TTC549 (cell line): ENCODE measurements at regions not wholly inside any gene's neighbourhood (a gene's known extent, or its start where the extent isn't known, plus 50 kb on each side); places are given as distances from the start of the nearest gene placed in this dataset.

Source experiments
- FAIRE-seq: peaks from 2 replicates; lab custom pipeline; 2012; peaks lifted over from hg19 to GRCh38; lab: Jason Lieb, UNC

DNA sequence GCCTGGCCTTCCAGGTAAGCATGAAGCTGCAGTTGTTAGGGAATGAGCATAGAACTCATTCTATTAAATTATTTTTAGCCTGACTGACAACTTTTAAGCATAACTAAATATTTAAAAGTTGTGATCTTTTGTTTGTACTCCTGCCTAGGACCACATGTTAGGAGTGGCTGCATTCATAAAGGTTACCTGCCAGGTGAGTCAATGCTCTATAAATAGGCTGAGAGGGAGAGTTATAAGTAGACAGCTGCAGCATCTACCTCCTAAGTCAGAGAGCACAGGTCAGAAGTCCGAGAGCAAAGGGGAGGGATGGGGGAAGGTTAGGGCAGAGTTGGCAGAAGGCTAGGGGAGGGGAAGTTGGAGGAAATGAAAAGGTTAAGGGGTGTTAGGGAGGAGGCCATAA is 292.4 kb upstream of the TLE4 start:
- no peak for FAIRE-seq

DNA sequence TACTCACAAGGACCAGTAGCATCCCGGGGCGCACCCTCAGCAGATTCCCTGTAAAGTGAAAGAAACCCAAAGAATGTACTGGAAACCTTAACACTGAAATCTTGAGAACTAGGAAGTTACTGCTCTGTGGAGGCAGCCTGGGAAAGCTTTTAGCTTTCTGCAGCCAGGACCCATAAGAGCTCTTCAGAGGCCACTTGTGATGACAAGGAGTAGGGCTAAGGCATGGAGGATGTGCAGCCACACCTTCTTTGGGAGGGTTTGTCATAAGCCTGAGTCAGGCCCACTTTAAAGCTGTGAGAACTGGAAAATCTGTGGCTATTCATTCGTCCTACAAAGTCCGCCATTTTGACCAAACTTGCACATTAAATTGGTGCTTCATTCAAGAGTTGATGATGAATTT is 291.1 kb upstream of the TLE4 start:
- no peak for FAIRE-seq

GRCh38 chr9:79284081-79284480 is 287.7 kb upstream of the TLE4 start:
- FAIRE-seq = no peak

DNA sequence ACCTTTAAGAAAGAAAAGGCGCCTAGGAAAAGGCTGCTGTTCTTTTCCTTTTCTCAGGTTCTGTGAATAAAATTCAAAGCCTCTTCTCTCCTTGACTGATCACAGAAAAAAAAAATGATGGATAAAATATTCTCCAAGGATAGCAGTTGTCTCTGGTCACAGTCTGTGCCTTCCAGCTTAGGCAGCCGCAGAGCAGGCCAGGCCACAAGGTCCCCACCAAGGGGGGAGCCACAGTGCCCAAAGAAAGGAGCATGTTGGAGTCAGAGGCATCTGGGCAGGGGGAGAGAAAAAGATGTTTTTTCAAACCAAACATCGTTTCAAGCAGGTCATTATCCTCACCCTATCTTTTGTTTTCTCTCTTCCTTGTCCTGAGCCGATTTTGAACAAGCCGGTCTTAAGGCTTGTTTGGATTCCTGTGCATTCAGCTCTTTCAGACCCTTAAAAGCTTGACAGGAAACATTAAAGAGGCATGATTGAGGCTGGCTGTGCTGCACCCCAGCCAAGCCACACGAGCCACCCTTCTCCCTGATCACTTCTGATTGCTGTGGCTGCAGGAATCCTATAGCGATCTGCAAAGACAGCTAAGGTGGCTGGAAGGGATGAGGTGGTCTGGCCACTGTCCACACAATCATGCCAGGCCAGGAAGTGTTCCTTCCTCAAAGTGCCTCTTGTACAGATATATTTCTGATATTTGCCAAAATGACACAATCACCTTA is 284.6 kb upstream of the TLE4 start:
- FAIRE-seq = no peak

- FAIRE-seq = no peak
Observed at GRCh38 chr9:79287708-79288290, 284.0 kb upstream of the TLE4 start.

GRCh38 chr9:79289856-79290255 is 281.9 kb upstream of the TLE4 start:
- no peak for FAIRE-seq

GRCh38 chr9:79292731-79293280 is 279.0 kb upstream of the TLE4 start:
- no peak for FAIRE-seq

DNA sequence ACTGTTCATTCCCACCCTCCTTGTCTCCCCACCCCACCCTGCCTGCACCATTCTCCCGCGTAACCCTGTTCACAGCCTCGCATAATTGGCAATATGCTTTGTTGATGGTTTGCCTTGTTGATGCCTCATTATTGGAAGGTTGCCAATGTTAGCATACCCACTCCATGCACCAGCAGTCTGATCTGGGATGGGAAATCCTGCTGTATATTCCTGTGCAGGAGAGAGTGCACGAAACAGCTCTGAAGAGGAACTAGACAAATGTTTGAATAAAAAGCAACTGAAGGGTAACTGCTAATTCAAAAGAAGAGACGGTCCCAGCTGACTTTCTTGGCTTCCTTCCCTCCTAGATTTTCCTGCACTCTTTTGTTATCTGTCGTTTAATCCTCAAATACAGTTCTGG is 271.7 kb upstream of the TLE4 start:
- no peak for FAIRE-seq

DNA sequence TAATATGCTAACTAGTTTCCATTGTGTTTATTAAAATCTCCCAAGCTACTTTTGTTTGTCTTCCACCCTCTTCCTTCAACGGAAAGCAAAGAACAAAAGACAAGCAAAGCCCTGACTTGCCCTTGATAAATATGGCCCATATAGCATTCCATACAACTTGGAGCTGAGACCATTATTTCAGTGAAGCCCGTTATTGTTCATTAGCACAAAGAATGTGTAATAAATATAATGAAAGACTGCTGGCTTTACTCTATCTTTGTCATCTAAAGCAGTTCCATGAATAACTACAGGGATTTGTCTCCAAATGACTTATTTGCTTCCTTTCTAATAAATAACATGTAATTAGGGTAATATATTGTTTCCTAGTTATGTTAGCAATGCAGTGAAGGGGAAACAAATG is 270.7 kb upstream of the TLE4 start:
- FAIRE-seq = no peak

GRCh38 chr9:79301551-79302391 is 270.0 kb upstream of the TLE4 start:
- FAIRE-seq = no peak

DNA sequence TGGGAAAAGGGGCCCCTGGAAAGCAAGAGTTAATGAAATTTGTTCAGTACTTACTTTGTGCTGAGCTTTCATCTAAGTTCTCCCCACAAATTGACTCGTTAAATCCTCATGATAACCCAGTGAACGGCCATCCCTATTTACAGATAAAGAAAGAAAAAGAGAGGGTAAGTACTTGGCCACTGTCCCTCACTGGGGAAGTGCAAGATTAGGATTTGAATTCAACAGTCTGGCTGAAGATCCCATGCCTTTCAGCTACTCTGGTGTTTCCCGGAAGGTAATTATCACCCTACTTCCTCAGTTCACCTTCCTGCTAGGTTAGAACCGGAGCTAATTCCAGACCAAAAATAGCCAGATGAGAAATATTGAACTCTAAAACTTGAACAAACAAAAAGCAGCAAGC is 269.2 kb upstream of the TLE4 start:
- no peak for FAIRE-seq

GRCh38 chr9:79308012-79308411 is 263.8 kb upstream of the TLE4 start:
- FAIRE-seq = no peak

- no peak for FAIRE-seq
Observed at GRCh38 chr9:79312686-79313421, 258.9 kb upstream of the TLE4 start.

- FAIRE-seq = no peak
Observed at GRCh38 chr9:79325501-79325900, 246.3 kb upstream of the TLE4 start.

DNA sequence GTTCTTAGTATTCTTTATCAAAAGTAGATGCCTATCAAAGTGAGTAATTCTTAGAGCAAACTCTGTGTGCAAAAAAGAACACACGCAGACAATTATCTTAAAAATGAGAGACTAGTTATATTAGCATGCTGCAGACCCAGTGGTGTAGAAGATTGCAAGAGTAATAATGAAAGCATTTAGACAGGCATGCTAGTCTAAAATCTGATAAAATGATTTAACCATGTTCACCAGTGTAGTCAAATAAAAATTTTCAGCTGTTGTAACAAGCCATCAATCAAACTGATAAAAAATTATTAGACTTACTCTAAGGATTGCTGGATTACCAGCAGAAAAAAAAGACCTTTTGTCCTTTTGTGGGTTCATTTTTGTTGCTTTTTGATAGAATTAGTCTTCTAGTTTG is 241.9 kb upstream of the TLE4 start:
- no peak for FAIRE-seq

DNA sequence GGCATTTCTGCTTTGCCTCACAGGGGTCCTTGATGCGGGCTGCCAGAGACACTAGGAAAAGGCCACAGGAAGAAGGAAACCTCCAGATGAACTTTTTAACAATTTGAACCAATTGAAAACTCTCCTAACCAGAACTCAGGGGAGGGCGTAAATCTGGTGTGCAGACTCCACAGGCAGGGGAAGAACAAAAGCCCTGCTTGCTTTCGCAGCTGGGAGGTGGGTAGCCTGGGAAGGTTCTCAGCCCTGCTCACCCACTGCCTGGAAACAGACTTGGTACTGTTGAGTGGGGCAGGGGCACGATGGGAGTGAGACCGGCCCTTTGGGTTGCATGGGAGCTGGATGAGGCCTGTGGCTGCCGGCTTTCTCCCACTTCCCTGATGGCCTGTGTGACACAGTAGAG is 237.8 kb upstream of the TLE4 start:
- no peak for FAIRE-seq

DNA sequence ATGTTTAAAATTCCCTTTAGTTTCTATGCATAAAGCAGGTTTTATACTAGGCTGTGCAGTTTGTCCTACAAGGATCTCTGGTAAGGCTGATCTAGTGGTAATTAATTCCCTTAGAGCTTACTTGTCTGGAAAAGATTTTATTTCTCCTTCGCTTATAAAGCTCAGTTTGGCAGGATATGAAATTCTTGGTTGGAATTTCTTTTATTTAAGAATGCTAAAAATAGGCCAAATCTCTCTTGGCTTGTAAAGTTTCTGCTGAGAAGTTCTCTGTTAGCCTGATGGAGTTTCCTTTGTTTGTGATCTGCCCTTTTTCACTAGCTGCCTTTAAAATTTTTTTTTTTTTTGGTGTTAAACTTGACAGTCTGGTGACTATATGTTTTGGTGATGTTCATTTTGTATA is 237.1 kb upstream of the TLE4 start:
- no peak for FAIRE-seq

- FAIRE-seq = no peak
Observed at GRCh38 chr9:79335987-79336386, 235.8 kb upstream of the TLE4 start.

DNA sequence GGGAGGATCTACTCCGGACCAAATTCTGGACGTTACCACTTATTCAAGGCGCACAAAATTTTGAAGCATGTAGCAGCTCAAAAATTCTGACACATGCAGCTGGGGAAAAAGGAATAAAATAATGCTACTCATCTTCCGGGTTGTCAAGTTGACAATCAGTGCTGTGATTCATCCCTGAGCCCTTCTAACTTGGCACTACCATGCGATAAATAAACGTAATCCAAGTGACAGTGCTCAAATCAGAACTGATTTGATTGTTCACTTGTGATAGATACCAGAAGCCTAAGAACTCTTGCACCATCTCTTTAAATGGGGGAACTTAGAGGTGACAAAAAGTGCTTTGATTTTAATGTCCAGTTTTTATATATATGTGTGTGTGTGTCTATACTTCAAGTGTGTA is 230.2 kb upstream of the TLE4 start:
- FAIRE-seq = no peak

DNA sequence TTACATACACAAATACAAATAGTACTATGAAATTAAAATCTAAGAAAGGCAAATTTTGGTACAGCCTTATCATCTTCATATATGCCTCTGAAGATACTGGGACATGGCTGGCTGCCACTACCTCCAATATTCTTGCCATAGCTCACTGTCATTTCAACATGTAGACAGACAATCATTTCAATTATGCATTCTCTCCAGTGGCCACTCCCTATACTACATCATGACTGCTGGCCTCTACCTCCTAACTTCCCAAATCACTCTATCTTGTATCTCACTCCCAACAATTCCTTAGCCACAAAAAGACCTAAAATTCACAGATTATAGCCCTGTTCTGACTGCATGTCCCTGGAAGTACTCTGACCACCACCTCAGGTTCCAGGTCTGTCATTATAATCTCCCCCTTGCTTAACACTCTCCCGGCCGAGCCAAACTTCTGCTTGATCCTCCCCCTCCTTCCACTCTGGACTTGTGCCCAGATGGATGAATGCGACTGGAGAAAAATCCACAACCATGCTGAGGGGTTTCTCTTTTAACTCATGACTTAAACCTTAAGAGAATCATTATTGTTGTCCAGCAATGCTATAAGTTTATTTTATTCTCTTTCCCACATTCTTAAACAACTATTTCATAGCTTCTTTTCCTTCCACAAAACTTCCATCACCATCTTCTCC is 225.3 kb upstream of the TLE4 start:
- no peak for FAIRE-seq

DNA sequence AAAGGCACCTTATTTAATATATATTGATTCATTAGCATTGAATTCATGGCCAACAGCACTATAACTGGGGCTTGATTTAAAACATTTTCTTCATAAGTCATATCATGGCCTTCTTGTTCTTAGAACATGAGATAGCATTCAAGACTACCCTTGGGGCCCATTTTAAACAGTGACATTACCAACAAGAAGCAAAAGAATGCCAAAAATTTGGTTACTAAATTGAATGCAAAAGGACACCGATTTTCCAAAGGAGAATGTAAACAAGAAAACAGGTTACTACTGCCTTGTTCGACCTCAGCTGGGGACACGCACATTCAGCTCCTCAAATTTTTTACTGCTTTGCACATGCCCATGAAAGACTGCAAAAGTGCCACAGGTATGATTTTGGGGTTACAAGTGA is 219.4 kb upstream of the TLE4 start:
- no peak for FAIRE-seq
